ENCODE measurements at regions not wholly inside any gene's neighbourhood (a gene's known extent, or its start where the extent isn't known, plus 50 kb on each side); places are given as distances from the start of the nearest gene placed in this dataset.

- TF ChIP-seq CTCF (IDR thresholded peaks at IDR 0.05; ENCODE audit: borderline replicate concordance, extremely low read depth, low read length, poor library complexity, severe bottlenecking), result no peak
- no peak for TF ChIP-seq EZH2 (IDR thresholded peaks at IDR 0.05; ENCODE audit: borderline replicate concordance, low read depth, low read length, severe bottlenecking)
These were observed 915.6 kb upstream of the NEGR1 start for GRCh38 chr1:73197972-73198371.
